Loucy (cell line): ENCODE measurements at regions not wholly inside any gene's neighbourhood (a gene's known extent, or its start where the extent isn't known, plus 50 kb on each side); places are given as distances from the start of the nearest gene placed in this dataset.

ENCODE experiments used
- CTCF ChIP-seq: fragments of 200-600 bp; sonication (generic); conservative IDR thresholded peaks from 2 replicates; pipeline ENCODE4 v1.5.1; 2014; ENCODE audit warnings: mild to moderate bottlenecking, antibody characterized with exemption, low read length
- EZH2phosphoT487 ChIP-seq: fragments of 200-600 bp; IDR thresholded peaks from 2 replicates; pipeline ENCODE4 v1.6.1; 2018; ENCODE audit warnings: antibody characterized with exemption, mild to moderate bottlenecking, moderate library complexity, borderline replicate concordance

GRCh38 chr2:126990605-126991532 lies 92.2 kb downstream of the TEX51 start:
- TF ChIP-seq CTCF (no peak), EZH2phosphoT487 (no peak)
